Right kidney (tissue), 1 donor: ENCODE measurements at regions not wholly inside any gene's neighbourhood (a gene's known extent, or its start where the extent isn't known, plus 50 kb on each side); places are given as distances from the start of the nearest gene placed in this dataset.

Source experiments
- DNase-seq: peaks from one replicate; pipeline ENCODE4 v3.0.0-alpha.2; 2016

DNA sequence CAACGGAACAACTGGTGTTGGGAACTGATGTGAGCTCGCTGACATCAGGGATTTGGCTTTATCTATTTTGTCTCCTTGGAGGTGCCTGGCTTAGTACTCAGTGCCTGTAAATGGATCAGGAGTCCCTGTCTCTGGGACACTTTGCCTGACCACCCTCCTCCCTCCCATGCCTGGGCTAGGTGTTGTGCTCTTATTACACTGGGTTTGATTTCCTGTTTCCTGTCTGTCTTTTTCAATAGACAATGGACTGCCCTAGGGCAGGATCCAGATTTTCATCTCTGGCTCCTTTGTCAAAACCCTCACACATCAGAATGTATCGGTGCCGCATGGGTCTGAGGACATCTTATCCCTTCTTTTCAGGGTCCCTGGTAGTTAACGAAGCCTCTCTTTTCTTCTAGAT, 223.6 kb upstream of the ASIC2 start:
- no peak for DNase-seq

DNA sequence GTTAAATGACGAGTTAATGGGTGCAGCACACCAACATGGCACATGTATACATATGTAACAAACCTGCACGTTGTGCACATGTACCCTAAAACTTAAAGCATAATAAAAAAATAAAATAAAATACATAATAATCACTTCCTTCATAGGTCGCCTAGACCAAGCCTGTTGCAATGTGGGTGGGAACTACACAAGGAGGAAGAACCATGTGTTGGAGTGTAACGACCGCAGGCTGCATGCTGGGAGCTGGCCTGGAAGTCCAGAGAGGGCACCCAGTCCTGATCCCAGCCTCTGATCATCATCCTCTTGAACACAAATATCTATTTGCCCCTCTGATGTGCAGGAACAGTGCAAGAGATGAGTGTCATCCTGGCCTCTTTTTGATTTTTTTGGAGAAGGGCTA, 224.7 kb upstream of the ASIC2 start:
- no peak for DNase-seq

DNA sequence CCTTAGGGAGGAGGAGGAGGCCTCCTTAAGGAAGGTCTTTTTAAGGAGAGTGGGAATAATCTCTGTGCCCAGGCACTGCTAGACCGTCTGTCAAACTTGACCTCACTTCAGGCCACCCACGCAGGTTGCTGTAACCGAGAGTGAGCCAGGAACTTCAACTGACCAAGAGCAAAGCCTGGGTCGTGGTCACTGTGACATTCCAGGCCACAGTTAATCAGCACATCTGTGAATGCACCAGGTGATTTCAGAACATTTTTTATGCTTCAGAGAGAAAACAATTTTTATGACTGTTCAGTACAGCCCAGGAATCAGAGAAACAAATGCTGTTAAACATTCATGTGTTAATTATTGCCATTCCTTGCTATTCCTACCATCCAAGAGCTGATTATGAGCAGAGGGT, 226.6 kb upstream of the ASIC2 start:
- no peak for DNase-seq

DNA sequence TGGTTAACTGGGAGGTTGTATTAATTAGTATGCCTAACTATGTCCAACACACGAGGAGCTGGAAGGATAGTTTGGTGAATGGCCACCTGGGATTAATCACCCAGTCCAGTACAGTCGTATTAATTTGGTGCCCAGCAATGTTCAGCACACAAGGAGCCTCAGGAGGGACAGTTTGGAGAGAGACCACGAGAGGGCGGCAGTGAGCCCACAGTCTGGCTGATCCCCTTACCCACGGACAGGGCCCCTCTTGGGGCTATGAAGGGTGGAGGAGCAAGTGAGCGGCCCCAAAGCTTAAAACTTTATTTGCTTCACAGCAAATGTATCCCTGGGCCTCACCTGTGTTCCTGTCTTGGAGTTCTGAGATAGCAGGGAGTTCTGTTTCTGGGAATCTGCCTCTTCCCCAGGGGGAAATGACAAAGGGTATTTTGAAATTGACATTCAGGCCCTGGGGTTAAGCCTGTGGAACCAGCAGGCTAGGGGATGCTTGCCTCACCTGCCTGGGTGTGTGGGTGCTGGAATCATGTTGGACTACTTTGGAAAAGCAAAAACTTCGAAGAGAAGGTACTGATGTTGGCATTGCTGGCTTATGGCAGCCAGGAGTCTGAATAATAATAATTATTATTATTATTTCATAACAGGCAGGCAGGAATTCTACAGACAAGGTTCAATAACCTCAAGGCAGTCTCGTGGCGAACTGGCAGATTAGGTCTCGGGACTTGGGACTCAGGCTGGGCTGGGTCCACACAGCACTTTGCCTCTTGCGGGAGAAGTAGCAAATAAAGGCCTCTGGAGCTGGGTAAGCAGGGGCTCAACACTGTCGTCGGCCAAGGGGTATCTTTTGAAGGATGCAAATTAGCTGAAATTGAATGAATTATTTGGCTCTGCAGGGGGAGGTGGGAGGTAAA, 227.6 kb upstream of the ASIC2 start:
- DNase-seq: peak; percentile 56

DNA sequence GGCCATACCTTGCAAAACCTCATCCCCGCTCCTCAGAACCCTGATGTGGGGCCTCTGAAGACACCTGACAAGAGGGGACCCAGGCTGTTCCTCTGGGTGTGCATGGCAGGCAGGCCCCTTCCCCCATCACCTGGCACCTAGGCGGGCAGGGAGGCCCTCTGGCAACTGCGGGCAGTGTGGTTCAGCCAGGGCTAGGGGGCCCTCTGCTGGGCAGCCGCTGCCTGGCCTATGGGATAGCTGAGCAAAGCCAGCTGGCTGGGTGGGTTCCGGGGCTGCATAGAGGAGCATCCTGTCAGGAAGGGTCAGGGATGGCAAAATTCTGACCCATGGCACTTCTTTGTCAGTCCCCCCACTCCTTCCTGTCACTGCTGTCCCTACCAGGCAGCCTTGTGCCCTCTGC, 228.7 kb upstream of the ASIC2 start:
- no peak for DNase-seq

DNA sequence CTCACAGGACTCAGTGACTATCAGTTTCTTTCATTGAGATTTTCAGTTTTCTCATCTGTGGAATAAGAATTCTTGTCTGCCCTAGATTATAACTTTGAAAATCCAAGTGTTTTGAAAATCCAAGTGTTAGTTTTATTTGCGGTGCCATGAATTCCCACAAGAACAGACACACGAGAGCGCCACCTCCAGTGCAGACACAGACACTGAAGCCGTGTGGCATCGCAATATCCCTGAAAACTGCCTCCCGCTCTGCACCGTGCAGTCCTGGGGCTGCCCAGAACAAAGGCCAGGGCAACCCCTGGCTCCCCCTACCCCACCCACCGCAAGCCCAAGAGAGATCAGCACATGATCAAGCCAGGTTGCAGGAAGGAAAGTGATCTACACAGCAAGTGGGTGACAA, 229.5 kb upstream of the ASIC2 start:
- no peak for DNase-seq

DNA sequence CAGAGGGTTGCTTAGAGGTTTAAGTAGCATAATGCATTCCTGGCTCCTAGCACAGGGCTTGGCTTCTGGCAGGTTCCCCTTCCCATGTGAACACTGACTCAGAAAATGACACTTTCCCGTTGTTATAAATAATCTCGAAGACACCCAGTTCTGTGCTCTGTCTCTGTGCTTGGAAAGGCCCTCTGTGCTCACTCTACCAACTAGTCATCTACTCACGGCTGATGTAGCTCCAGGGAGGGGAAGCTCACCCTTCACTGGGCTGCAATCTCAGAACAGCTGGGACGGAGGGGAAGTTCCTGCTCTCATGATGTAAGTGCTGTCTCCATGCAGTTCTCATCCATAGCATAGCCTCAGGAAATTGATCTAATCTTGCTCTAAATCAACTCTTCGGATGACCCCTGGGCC, 230.5 kb upstream of the ASIC2 start:
- no peak for DNase-seq

DNA sequence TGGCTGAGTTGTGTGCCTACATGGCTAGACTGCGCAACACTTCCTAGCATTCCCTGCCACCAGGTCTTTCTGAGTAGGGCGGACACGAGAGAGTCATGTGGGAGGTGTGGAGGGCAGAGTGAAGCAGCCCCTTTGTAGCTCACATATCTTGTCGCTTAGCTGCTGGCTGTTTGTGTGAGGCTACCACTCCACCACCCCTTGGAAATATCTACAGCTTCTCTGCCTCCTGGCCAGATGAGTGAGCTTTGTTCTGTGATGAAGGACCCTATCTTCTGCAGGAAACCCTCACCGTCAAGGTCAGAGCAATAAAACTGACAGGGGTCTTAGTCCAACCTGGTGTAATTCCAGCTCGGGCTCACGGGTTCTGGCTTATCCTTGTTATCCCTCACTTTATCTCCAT, 232.1 kb upstream of the ASIC2 start:
- DNase-seq: no peak

DNA sequence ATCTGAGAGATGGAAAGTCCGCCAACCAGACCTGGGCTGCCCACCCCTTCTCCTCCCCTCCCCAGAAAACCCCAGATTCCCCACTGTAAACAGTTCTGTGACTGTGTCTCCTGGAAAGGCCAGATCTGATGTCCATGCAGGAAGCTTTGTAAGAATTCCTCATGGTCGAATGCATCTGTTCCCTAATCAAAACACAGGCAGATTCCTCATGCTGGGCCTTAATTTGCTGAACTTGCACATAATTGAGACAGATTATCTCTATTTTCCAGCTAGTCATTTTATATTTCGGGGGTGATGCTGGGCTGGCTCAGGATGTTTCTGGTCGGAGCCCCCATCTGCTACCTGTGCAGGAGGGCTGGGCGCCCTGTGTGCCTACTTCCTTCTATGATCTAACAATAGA, 233.6 kb upstream of the ASIC2 start:
- DNase-seq: no peak

DNA sequence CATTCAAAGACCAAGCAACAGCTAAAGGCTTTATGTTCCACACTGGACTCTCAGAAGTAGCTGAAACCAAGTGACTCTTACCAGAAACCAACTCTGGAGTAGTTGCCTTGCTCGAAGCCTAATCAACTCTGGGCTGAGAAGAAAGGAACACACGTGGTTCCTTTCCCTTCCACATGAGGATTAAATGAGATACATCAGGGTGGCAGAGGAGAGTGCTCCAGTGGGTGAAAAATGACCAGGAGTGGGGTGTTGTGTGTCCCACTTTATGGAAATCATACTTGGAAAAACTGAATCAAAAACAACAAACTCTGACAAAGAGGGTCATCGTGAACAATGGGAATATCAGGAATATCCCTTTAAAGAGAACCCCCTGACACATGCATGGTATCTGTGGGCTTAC, 234.2 kb upstream of the ASIC2 start:
- DNase-seq: no peak

DNA sequence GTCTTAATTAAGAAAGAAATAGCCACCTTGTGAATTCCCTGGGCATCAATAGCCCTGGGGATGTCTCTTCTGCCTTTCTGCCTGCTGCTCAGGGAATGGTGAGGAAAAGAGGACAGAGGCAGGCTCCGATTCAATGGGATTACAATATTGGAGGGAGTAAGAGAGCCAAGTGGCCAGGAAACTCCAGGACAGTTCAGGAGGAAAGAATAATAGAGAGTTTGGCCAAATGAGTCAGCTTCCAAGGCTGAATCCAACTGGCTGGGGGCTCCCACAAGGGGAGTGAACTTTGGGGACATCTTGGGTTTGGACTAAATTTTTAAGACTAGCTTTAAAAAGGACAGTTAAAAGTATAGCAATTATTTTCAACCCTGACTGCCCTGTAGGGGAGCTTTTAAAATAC, 235.8 kb upstream of the ASIC2 start:
- DNase-seq: no peak

DNA sequence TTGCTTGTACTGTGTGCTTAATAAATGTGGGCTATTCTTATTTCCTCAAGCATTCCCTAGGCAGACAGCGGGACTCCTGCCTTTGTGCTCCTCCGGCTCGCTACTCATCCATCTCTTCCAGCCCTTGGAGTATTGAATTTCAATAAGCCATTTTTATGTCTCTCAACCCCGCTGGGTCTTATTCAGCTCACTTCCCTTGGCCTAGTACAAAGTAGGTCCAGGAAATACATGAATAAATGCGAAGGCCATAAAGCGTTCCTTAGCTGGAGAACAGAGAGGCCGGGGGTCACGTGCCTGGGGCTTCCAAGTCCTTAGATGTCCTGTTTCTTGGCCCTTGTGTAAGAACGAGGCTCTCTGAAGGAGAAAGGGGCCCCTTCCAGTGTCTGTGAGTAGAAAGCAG, 236.7 kb upstream of the ASIC2 start:
- no peak for DNase-seq

DNA sequence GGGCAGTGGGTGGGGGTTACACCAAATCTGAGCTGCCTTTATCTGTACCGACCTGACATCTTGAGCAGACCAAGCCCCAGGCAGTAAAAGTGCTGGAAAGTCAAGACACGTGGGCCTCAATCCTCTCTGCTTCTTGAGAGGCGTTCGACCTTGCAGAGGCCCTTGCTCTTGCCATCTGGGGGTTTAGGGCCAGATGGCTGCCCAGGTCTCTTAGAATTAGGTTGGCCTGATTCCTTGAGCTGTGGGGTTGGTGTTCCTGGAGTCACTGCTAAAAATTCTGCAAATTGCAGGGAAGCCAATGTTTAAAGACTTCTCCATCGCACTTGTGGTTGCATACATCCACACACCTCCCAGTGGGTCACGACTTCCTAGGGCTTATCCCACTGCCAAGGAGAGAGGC, 238.2 kb upstream of the ASIC2 start:
- no peak for DNase-seq

DNA sequence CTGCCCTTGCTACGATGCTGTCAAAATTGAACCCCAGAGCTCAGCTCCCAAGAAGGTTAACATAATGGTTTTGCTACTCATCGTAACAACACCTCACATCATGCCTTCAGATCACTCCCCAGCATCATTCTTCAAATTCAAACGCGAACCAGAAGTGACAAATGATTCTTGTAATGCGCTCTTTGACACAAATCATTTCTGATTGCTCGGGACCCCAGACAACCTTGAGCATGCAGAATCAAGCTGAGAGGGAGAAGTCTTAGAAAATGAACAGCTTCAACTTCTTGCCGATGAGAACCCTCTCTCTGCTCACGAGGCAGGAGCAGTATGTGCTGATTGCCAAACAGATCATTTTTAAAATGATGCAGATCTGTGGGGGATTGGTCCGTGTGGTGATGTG, 241.0 kb upstream of the ASIC2 start:
- DNase-seq: no peak

DNA sequence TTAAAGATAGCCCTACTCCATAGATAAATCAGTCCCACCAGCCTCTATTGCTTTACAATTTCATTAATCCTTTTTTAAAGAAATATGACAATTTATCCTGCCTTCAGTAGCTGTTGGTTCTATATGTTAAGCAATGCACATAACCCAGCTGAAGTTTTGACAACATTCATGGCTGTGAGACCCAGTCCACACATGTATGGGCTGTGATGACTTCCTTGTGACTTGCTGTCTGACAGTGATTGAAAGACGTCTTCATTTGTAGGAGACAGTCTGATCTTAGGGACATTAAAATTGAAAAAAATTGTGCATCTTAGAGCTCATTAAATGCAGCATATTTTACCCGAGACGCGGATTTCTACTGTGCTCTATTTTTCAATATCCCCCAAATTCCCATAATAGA, 252.0 kb upstream of the ASIC2 start:
- DNase-seq: no peak

DNA sequence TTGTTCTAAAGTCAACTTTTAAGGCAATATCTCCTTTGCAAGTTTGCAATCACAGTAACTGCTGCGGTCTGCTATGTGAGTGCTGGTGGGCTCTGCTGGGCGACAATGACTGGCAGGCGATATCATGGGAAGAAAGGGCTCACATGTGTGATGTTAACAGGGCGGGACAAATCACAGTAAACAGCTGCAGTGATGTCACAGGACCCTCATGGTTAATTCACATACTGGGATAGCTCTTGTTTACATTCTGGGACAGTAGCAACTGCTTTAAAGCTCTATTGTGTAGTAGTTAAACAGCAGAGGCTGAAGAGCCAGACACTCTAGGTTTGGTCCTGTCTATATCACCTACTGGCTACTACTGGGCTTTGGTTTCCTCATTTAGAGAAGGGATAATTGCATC, 257.2 kb upstream of the ASIC2 start:
- no peak for DNase-seq

DNA sequence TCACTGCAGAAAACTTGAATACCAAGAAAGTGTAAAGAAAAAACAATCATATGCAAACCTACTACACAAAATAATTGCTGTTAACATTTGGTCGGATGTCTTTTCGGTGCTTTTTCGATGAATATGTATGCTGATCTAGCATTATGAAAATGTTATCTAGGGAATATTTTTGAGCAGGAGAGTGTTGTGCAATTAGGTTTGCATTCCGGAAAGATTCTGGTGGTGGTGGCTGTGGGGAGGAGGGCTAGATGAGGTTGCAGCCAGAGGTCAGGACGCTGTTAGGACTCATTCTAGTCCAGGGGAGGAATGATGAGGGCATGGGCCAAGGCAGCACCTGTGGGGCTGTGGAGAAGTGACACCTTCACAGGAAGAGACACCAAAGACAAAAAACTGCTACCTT, 258.0 kb upstream of the ASIC2 start:
- DNase-seq: no peak

DNA sequence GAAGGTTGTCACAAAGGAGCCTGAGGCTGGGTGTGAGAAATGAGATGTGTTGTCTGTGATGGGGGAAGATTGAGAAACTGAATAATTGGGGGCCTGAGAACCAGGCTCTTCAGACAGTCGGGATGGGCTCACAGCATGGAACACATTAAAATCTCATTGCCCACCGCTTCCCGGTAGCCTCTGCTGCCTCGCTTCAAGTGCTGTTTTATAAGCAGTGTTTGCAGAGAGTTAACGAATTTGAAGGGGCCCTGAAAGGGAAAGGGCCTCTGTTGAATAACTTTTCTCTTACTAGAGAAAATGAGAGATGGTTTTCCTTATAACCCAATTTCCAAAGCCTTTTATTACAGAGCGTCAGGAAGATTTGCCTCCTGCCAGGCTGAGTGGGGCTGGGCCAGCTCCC, 258.8 kb upstream of the ASIC2 start:
- no peak for DNase-seq

DNA sequence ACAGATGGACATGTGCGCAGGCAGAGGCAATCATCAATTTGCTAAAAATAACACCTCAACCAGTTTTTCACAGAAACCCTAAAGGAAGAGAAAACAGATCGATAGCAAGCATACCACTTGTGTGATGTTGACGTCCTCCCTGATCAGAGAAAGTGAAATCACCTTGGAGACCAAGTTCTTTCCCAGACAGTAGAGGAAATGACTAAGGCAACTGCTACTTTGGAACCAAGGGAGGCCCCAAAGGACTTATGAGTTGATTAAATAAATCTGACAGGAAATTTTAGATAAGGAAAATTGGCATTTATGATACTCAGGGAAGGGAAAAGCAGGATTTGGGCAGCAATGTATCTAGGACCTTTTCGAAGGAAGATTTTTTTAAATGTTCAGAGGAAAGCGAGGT, 267.1 kb upstream of the ASIC2 start:
- no peak for DNase-seq

DNA sequence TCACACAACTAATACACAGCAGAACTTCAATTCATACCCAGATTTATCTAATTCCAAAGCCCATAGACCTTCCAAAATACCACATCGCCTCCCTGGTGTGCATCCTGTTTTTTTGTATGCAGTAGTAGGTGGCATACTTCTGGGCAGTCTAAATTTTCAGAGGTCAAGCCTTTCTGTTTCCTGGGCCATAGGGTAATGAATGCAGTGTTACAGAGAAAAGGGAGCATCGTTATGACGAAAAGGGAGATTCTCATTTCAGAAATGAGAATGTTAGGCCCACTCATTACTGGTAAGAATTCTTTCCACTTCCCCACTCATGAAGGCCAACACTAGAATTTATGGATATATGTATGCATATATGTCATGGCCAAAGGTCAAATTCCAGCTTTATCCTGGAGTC, 267.8 kb upstream of the ASIC2 start:
- DNase-seq: no peak

DNA sequence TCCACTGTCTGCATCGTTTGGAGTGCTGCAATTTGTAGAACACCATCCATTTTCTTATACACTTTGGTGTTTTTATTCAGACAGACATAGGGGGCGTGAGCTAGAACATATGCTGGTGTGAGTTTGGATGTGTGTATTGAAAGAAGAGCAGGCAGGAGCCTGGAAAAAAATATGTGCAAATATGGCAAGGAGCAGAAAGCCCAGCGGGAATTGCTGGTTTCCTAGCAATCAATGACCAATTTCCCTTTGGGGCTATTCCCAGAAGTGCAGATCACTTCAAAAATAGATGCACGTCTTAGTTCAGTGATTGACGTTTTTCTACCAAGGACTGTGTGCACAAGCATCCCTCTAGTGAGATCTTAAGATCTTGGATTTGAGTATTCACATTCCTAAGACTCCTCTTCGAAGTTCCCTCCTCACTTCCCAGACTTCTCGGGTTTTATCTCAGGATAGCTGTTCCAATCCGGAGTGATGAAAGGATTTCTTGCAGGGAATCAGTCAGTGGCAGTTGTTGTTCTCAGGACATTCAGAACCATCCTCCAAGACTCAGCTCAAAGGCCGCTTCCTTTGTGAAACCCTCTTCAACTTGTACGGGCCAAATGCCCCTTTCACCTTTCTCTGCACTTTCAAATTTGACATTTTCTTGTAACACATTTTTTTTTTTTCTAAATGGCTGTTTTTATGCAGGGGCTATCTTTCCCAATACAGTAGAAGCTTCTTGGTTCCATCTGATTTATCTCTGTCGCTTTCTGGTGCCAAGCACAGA, 268.7 kb upstream of the ASIC2 start:
- no peak for DNase-seq

DNA sequence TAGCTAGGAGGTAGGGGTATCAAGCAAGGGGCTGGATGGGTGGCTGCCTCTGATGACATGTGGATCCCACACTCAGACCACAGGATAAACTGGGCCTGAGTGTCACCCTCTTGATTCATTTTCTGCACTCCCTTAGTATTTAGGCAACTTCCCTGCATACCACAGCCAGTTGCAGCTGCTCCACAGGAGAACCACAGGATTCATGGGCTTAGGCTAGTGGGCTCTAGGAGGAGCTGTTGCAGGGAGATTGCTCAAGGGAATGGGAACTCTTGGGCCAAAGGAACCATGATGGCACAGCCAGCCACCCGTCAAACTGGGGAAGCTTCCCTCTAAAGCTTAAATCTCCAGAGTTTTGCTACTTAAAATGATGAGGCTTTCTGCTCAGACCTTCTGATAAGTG, 269.7 kb upstream of the ASIC2 start:
- no peak for DNase-seq

DNA sequence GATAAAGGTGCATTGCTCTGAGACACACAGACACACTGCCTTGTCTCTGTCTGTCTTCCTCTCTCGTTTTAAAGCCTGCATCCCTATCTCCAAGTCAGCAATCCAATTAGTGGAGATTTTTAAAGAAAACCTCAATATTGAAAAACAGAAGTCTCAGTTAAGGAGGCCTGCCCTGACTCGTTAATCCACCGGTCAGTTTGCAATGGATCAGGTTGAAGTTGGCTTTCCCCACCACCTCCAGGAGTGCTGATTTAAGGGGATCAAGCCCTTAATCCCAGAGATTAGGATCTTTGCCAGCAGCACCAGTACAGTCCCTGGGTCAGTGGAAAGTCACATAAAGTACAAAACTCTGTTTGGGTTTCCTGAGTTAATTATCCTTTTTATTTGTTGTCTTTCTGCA, 271.1 kb upstream of the ASIC2 start:
- no peak for DNase-seq

DNA sequence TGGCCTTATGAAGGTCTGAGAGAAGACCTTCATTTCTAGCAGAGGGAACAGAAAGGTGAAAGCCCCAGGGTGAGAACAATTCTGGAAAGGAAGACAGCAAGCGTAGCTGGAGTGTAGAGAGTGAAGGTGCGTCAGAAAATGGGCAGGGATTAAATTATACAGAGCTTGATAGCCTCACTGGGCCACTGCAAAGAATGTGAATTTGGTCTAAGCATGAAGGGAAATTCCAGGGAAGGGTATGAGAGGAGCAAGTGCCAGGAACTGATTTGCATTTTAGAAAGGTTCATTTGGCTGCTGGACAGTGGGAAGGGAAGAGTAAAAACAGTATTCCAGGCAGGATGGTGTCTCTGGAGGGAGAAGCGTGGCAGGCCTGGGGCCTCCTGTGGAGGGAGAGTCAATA, 274.1 kb upstream of the ASIC2 start:
- no peak for DNase-seq
